Suprapubic skin (tissue), 3 donors: ENCODE measurements at regions not wholly inside any gene's neighbourhood (a gene's known extent, or its start where the extent isn't known, plus 50 kb on each side); places are given as distances from the start of the nearest gene placed in this dataset.

Experiments used
- POLR2A ChIP-seq, 2 donors: fragments of 450-650 bp; IDR thresholded peaks; one replicate each; pipeline ENCODE4 v1.6.1; 2017; ENCODE audit warnings: antibody characterized with exemption in 2 of 2, mild to moderate bottlenecking in 2 of 2, moderate library complexity in 2 of 2
- TF ChIP-seq, protein P1 (sequence below), 2 donors: fragments of 200-600 bp in 1 of 2; fragments of 450-650 bp in 1 of 2; sonication (generic) in 1 of 2; IDR thresholded peaks; one replicate each; pipeline ENCODE4 v1.5.1; 2016 to 2019; ENCODE audit warnings: antibody characterized with exemption in 2 of 2, mild to moderate bottlenecking in 1 of 2, moderate library complexity in 1 of 2

DNA sequence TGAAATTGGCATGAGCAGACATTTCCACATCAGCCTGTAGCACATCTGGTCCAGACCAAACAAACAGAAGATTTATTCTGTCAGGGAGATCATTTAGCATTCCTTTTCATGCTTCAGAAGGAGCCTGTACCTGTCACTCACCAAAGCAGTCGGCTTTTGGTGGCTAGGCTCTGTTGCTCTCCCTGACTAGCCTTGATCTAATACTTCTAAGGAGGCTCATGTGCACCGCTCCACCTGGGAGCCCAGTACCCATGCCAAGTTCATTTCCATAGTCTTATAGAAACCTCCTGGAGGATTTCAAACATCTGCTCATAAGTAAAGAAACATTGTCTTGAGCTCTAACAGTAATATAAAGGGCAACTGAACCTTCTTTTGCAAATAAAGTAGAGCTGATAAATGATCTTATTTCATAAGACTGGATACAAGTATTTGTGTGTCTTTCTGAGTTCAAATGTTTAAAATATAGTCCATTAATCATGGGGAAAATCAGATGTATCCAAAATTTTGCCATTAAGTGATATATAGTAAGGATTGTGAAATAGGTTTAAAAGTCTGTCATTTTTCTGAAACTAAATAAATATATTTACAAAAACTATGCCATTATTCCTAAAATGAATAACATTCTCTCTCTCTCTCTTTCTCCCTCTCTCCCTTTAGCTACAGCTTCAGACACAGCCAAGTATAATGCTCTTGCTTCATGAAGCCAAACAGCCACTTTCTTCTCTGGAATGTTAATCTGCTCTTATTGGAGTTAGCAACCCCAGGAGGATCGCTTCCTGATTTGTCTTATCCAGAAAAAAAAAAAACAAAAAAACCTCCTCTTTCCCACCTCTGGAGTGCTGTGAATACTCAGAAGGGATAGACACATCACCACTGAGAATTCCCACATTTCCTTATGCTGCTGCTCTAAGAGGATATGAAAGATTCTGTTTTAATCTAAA, 192.7 kb upstream of the TFAP2D start:
- no peak for TF ChIP-seq POLR2A (IDR thresholded peaks at IDR 0.05)
- TF ChIP-seq, protein P1, sequence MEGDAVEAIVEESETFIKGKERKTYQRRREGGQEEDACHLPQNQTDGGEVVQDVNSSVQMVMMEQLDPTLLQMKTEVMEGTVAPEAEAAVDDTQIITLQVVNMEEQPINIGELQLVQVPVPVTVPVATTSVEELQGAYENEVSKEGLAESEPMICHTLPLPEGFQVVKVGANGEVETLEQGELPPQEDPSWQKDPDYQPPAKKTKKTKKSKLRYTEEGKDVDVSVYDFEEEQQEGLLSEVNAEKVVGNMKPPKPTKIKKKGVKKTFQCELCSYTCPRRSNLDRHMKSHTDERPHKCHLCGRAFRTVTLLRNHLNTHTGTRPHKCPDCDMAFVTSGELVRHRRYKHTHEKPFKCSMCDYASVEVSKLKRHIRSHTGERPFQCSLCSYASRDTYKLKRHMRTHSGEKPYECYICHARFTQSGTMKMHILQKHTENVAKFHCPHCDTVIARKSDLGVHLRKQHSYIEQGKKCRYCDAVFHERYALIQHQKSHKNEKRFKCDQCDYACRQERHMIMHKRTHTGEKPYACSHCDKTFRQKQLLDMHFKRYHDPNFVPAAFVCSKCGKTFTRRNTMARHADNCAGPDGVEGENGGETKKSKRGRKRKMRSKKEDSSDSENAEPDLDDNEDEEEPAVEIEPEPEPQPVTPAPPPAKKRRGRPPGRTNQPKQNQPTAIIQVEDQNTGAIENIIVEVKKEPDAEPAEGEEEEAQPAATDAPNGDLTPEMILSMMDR (IDR thresholded peaks at IDR 0.05), result no peak
